Brain microvascular endothelial cell (primary cell): ENCODE measurements at regions not wholly inside any gene's neighbourhood (a gene's known extent, or its start where the extent isn't known, plus 50 kb on each side); places are given as distances from the start of the nearest gene placed in this dataset.

Source experiments
- DNase-seq: peaks from one replicate; pipeline ENCODE4 v3.0.0-alpha.2; 2020
- H3K27ac ChIP-seq: fragments of 250-450 bp; sonication (Bioruptor Pico); 2 replicates; pipeline ENCODE4 v1.5.1; 2020; ENCODE audit warnings: mild to moderate bottlenecking, moderate library complexity
- H3K27me3 ChIP-seq: fragments of 250-450 bp; sonication (Bioruptor Pico); replicated peaks from 2 replicates; pipeline ENCODE4 v1.5.1; 2020; ENCODE audit warnings: mild to moderate bottlenecking
- H3K36me3 ChIP-seq: fragments of 250-450 bp; sonication (Bioruptor Pico); replicated peaks from 2 replicates; pipeline ENCODE4 v1.5.1; 2020; ENCODE audit warnings: mild to moderate bottlenecking
- H3K4me3 ChIP-seq: 2 replicates; pipeline ENCODE4 v1.5.1; 2011; ENCODE audit warnings: low read depth, mild to moderate bottlenecking, control low read depth, low read length, moderate library complexity
- CTCF ChIP-seq: IDR thresholded peaks from 2 replicates; pipeline ENCODE4 v1.5.1; 2011; ENCODE audit warnings: low read depth, mild to moderate bottlenecking, moderate library complexity, low read length, control low read depth, inconsistent platforms; ENCODE audit errors: missing control alignments
- in situ Hi-C: cut with HindIII; loops from 2 replicates; pipeline ENCODE4 v1.10.0; 2017; ENCODE audit warnings: low sequenced_read_pairs, low pct_ligation_motif_present

DNA sequence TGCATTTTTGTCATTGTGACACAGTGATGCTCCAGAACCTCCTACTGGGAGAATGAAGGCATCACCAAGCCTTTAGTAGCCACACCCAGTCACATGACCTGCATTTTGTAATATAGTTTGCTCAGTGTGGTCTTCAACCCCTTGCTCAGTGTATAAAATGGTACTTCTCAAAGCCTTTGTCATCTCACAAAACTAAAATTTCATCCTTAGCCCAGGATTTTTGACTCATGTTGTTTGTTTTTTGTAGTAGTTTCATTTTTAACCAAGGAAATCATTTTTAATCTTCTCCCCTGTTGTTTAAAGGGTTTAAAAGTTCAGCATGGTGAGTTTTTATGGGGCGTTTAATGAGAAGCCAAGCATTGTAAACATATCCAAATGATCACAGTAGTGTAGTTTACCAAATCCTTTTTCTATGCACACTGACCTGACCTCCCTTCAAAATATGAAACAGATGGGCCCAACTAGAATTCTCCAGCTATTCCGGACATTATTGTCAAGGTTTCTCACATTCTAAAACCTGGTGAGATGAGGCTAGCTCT is 123.5 kb upstream of the IL12A start:
- DNase-seq = peak; percentile 43
- Histone ChIP-seq H3K27me3 (no peaks in the 10 kb centered on the region), H3K36me3 (no peaks in the 10 kb centered on the region), H3K27ac (peak overlapping the region; percentile 22), H3K4me3 (no peak overlapping the region)
- TF ChIP-seq CTCF = no peak
- in situ Hi-C loops = no loop called here

- DNase-seq = no peak
- Histone ChIP-seq H3K27ac (peak overlapping the region; percentile 22), H3K36me3 (no peaks in the 10 kb centered on the region), H3K27me3 (no peaks in the 10 kb centered on the region), H3K4me3 (no peak overlapping the region)
- no peak for TF ChIP-seq CTCF
- in situ Hi-C loops = no loop called here
Observed at GRCh38 chr3:159866201-159866746, 122.4 kb upstream of the IL12A start.

DNA sequence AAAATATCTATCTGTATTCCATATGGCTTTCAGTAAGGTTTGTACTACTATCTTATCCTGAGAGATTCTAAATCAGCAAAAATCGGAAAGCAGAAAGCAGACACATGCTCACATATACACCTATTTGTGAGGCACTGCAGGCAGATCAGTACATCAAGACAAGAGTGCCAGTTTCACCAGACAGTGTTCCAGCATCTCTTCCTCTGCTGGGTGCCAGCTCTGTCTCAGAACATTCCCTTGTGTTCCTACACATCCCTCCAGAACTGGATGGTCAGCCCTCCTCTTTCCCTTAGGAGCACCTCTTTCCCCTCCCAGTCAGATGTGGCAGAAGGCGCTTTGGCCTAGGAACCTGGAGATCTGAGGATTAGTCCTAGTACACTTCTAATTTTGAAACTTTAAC is 121.3 kb upstream of the IL12A start:
- TF ChIP-seq CTCF = no peak
- H3K27me3 ChIP-seq = no peaks in the 10 kb centered on the region
- H3K27ac ChIP-seq = no peak overlapping the region
- in situ Hi-C loops = no loop called here
- no peak overlapping the region for H3K4me3 ChIP-seq
- DNase-seq = no peak
- H3K36me3 ChIP-seq = no peaks in the 10 kb centered on the region

- no peak for TF ChIP-seq CTCF
- Histone ChIP-seq H3K27ac (no peak overlapping the region), H3K27me3 (no peaks in the 10 kb centered on the region), H3K36me3 (no peaks in the 10 kb centered on the region), H3K4me3 (no peak overlapping the region)
- in situ Hi-C loops = no loop called here
- DNase-seq = no peak
Observed at GRCh38 chr3:159870723-159871122, 117.9 kb upstream of the IL12A start.

DNA sequence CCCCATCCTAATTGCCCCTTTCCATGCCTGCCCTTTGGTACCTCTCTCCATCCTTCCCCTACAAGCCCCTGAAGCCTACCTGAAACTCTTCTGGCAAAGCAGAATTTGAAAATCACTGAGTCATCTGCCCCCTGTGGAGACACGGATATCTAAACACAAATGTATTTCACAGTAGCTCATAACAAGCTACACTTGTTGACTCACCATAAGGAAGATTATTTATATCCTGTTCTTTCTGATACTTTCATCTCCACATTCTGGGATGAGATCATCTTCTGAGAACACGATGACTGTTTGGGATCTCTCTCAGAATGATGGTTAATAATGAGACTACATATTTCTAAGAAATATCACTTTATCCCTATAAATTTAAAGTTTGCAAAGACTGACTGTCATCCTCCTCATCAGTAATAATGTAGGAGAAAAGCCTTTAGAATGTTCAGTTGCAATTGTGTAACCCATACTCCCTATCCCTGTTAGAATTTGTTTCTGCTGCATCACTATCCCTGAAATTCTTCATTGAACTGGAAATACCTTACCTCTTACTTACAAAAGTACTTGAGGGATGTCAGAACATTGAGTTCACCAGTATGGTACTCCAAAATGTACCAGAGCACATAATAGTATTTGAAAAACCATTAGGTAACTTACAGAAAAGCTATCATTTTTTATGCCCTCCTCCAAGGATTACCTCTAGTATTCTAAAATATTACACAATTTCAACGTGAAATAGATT is 116.1 kb upstream of the IL12A start:
- H3K27me3 ChIP-seq = no peaks in the 10 kb centered on the region
- peak; percentile 94 for DNase-seq
- peak; percentile 40 for TF ChIP-seq CTCF
- peak overlapping the region; percentile 43 for H3K27ac ChIP-seq
- in situ Hi-C loops = no loop called here
- no peaks in the 10 kb centered on the region for H3K36me3 ChIP-seq
- no peak overlapping the region for H3K4me3 ChIP-seq
